H1 (cell line): ENCODE measurements at regions not wholly inside any gene's neighbourhood (a gene's known extent, or its start where the extent isn't known, plus 50 kb on each side); places are given as distances from the start of the nearest gene placed in this dataset.

Experiments used
- BRCA1 ChIP-seq: IDR thresholded peaks from 2 replicates; pipeline ENCODE4 v1.6.1; 2012; ENCODE audit warnings: low read depth, low read length, improper control_type of control experiment
- E2F6 ChIP-seq: IDR thresholded peaks from 2 replicates; pipeline ENCODE4 v1.6.1; 2012; ENCODE audit warnings: inconsistent platforms
- FOSL1 ChIP-seq: IDR thresholded peaks from 2 replicates; pipeline ENCODE4 v1.6.1; 2011; ENCODE audit warnings: mild to moderate bottlenecking, low read depth, low read length, moderate library complexity; ENCODE audit not compliant: insufficient read depth
- HDAC2 ChIP-seq, 2 experiments: fragments of 300-600 bp in 1 of 2; sonication (generic) in 1 of 2; IDR thresholded peaks; 2 replicates each; pipeline ENCODE4 v1.6.1; 2011 to 2012; ENCODE audit warnings: low read depth in 2 of 2, low read length in 2 of 2, mild to moderate bottlenecking in 2 of 2, moderate library complexity in 2 of 2, borderline replicate concordance in 1 of 2, inconsistent platforms in 1 of 2
- KDM1A ChIP-seq: fragments of 200-600, 300-600 bp; sonication (generic); IDR thresholded peaks from 2 replicates; pipeline ENCODE4 v1.7.1; 2016; ENCODE audit warnings: mild to moderate bottlenecking, low read length, borderline replicate concordance
- RNF2 ChIP-seq: fragments of 200-900, 300-1000 bp; sonication (generic); IDR thresholded peaks from 2 replicates; pipeline ENCODE4 v1.7.1; 2016; ENCODE audit warnings: borderline replicate concordance, low read depth, mild to moderate bottlenecking, antibody characterized with exemption, low read length; ENCODE audit not compliant: poor library complexity, severe bottlenecking; ENCODE audit errors: missing control alignments
- RXRA ChIP-seq: IDR thresholded peaks from 2 replicates; pipeline ENCODE4 v1.6.1; 2011; ENCODE audit warnings: low read depth, mild to moderate bottlenecking, low read length, moderate library complexity; ENCODE audit not compliant: insufficient read depth

GRCh38 chr14:101088395-101088667 is 184.8 kb upstream of the RTL1 start (continued):
- no peak for TF ChIP-seq RXRA
- TF ChIP-seq BRCA1: no peak
- TF ChIP-seq KDM1A: no peak
- no peak for TF ChIP-seq RNF2
- TF ChIP-seq E2F6: no peak
- TF ChIP-seq HDAC2 (IDR thresholded peaks at IDR 0.05; ENCODE audit: borderline replicate concordance in 1 of 2, low read depth in 2 of 2, low read length in 2 of 2): no peak
- TF ChIP-seq FOSL1: no peak
